Brain microvascular endothelial cell (primary cell): ENCODE measurements at regions not wholly inside any gene's neighbourhood (a gene's known extent, or its start where the extent isn't known, plus 50 kb on each side); places are given as distances from the start of the nearest gene placed in this dataset.

Experiments used
- DNase-seq: peaks from one replicate; pipeline ENCODE4 v3.0.0-alpha.2; 2020
- H3K27ac ChIP-seq: fragments of 250-450 bp; sonication (Bioruptor Pico); 2 replicates; pipeline ENCODE4 v1.5.1; 2020; ENCODE audit warnings: mild to moderate bottlenecking, moderate library complexity
- H3K27me3 ChIP-seq: fragments of 250-450 bp; sonication (Bioruptor Pico); replicated peaks from 2 replicates; pipeline ENCODE4 v1.5.1; 2020; ENCODE audit warnings: mild to moderate bottlenecking
- H3K36me3 ChIP-seq: fragments of 250-450 bp; sonication (Bioruptor Pico); replicated peaks from 2 replicates; pipeline ENCODE4 v1.5.1; 2020; ENCODE audit warnings: mild to moderate bottlenecking
- H3K4me3 ChIP-seq: 2 replicates; pipeline ENCODE4 v1.5.1; 2011; ENCODE audit warnings: low read depth, mild to moderate bottlenecking, control low read depth, low read length, moderate library complexity
- in situ Hi-C: cut with HindIII; loops from 2 replicates; pipeline ENCODE4 v1.10.0; 2017; ENCODE audit warnings: low sequenced_read_pairs, low pct_ligation_motif_present
- TF ChIP-seq, protein P1 (sequence below): IDR thresholded peaks from 2 replicates; pipeline ENCODE4 v1.5.1; 2011; ENCODE audit warnings: low read depth, mild to moderate bottlenecking, moderate library complexity, low read length, control low read depth, inconsistent platforms; ENCODE audit errors: missing control alignments

DNA sequence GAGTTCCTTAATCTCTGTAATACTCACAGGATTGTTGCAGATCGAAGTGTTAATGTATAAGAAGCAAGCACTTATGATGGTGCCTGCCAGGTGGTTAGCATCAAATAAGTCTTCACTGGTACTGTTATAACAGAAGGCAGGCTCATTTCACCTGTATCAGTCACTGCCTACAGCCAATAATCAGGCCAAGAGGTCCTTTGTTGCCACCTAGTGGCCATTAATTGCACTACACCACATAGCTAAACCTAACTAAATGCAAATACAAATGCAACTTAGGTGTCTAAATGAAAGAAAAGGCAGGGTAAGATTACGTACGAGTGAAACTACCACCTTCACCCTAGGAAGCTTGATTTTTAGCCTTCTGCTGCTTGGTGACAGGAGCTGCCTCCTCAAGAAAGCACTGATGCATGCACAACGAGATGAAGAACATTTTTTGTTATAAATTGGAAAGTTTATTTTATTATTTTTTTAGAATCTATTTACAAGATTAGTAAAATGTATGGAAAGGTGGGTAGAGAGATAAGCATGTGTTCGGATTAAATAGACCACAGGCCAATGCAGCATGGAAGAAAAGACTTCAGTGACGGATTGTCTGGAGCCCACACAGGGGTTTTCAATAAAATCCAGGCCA is 334.8 kb upstream of the CAMK1G start:
- H3K36me3 ChIP-seq, result no peaks in the 10 kb centered on the region
- no peak overlapping the region for H3K27ac ChIP-seq
- H3K4me3 ChIP-seq, result no peak overlapping the region
- TF ChIP-seq, protein P1, sequence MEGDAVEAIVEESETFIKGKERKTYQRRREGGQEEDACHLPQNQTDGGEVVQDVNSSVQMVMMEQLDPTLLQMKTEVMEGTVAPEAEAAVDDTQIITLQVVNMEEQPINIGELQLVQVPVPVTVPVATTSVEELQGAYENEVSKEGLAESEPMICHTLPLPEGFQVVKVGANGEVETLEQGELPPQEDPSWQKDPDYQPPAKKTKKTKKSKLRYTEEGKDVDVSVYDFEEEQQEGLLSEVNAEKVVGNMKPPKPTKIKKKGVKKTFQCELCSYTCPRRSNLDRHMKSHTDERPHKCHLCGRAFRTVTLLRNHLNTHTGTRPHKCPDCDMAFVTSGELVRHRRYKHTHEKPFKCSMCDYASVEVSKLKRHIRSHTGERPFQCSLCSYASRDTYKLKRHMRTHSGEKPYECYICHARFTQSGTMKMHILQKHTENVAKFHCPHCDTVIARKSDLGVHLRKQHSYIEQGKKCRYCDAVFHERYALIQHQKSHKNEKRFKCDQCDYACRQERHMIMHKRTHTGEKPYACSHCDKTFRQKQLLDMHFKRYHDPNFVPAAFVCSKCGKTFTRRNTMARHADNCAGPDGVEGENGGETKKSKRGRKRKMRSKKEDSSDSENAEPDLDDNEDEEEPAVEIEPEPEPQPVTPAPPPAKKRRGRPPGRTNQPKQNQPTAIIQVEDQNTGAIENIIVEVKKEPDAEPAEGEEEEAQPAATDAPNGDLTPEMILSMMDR, result peak; percentile 86
- in situ Hi-C loops, result no loop called here
- DNase-seq, result peak; percentile 73
- no peaks in the 10 kb centered on the region for H3K27me3 ChIP-seq

DNA sequence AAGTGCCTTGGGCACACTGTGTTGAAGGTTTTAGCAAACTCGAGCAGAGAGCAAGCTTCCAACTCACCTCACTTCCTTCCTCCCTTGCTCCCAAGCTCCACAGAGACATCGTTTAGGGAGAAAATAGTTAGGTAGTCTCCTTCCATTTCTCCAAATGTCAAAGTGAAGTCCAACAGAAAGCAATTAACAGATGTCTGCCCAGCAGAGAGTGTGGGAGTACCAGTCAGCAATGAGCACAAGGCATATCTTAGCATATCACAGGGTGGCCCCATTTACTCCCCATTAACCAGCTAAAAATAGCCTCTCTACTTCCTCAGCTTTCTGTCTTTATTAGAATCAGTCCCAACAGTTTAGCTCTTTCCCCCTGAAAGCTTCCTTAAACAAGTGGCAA is 334.2 kb upstream of the CAMK1G start:
- H3K36me3 ChIP-seq, result no peaks in the 10 kb centered on the region
- H3K27ac ChIP-seq, result no peak overlapping the region
- TF ChIP-seq, protein P1, result no peak
- in situ Hi-C loops, result no loop called here
- H3K4me3 ChIP-seq, result no peak overlapping the region
- no peak for DNase-seq
- no peaks in the 10 kb centered on the region for H3K27me3 ChIP-seq

DNA sequence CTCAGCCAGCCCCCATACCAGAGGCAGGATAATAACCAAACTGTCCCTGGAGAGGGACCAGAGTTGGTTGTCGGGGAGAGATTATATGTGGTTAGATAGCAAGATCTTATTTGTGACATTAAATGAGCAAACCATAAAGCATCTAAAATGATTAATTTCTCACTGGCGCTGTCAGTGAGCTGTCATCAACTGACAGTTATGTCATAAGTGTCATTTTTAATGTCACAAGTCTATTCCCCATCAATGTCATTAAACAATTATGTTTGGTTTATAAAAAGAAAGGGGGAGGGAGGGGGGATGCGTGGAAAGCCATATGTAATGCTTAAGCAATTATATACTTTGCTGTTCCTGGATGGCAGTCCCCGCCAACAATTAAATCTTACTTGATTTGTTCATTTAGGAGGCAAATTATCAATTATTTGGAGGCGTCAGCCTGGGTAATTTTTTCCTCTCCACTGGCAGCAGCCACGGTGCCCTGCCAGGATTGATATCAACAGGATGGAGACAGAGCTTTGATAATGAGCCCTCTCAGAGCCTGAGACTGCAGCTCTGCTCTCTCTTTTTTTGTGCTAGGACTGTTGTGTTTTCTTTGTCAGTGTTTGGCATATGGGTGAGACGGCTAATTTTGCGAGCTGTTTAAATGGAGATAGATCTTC is 333.6 kb upstream of the CAMK1G start:
- no peak for DNase-seq
- H3K4me3 ChIP-seq, result no peak overlapping the region
- H3K27ac ChIP-seq, result no peak overlapping the region
- in situ Hi-C loops, result no loop called here
- H3K27me3 ChIP-seq, result no peaks in the 10 kb centered on the region
- no peaks in the 10 kb centered on the region for H3K36me3 ChIP-seq
- TF ChIP-seq, protein P1, result no peak

DNA sequence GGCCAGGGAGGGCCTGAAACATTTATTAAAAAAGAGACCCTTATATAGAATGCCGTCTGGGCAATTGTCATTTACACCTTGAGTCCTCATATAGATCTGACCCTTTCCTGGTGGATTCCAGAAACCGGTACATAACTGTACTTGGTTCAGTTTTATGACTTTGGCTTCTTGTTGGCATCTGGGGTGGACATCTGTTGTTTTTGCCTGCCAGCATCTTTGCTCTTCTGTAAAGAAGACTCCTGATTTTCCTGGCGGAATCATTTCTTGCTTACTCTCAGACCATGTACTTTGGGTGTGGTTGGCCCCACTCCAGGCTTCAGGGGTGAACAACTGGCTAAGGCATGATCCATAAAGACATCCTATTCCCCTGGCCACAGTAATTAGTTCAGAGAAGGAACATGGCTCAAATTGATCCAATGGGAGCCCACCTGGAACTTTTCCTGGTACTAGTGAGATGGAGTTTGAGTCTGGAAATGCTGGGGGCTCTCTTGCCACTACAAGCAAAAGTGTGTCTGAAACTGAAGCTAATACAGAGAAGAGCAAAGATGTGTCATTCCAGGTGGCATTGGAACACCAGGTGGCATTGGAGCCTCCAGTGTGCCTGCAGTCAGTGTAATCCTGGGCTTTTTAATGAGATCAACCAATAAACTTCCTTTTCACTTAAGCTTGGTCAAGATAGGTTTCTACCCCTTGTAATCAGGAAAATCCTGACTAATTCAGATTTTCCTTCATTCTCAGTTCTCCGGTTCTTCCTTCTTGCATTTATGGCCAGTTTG is 332.5 kb upstream of the CAMK1G start:
- no peak overlapping the region for H3K4me3 ChIP-seq
- no peak overlapping the region for H3K27ac ChIP-seq
- DNase-seq, result no peak
- H3K36me3 ChIP-seq, result no peaks in the 10 kb centered on the region
- no peaks in the 10 kb centered on the region for H3K27me3 ChIP-seq
- in situ Hi-C loops, result no loop called here
- TF ChIP-seq, protein P1, result no peak

DNA sequence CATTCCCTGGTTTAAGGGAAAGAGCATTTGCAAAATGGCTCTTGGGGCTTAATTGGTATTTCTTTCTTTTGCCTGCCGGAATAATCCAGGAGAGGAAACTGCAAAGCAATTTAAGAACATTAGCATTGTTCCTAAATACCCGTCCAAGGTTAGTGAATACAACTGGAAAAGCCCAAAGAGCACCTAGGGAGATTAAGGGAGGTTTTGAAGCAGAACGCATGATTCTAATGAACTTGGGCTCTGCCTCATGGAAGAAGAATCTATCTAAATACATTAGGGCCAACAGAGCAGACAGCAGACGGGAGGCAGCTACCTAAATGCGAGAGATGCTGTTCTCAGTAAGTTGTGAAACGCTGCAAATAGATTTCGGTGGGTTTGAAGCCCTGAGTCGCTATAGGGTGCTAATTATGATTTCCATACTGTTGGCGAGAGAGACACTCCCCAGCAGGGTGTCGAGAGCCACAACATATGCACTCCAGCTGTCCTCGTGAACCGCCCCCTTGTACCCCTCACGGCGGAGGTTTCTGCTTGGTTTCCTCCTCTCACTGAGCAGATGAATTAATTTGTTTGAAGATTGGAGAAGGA is 326.7 kb upstream of the CAMK1G start:
- Histone ChIP-seq H3K36me3 (no peaks in the 10 kb centered on the region), H3K4me3 (no peak overlapping the region), H3K27ac (no peak overlapping the region), H3K27me3 (no peaks in the 10 kb centered on the region)
- in situ Hi-C loops, result no loop called here
- no peak for DNase-seq
- TF ChIP-seq, protein P1, result no peak
